Stomach (tissue), 4 donors: ENCODE measurements at regions not wholly inside any gene's neighbourhood (a gene's known extent, or its start where the extent isn't known, plus 50 kb on each side); places are given as distances from the start of the nearest gene placed in this dataset.

Source experiments
- EP300 ChIP-seq: sonication (generic); formaldehyde crosslinking; IDR thresholded peaks from one replicate; pipeline ENCODE4 v1.6.1; 2017; ENCODE audit warnings: antibody characterized with exemption
- POLR2A ChIP-seq, 4 donors: fragments of 450-650 bp; IDR thresholded peaks; one replicate each; pipeline ENCODE4 v1.6.1; 2016; ENCODE audit warnings: antibody characterized with exemption in 4 of 4, control low read depth in 2 of 4, mild to moderate bottlenecking in 1 of 4, moderate library complexity in 1 of 4
- POLR2AphosphoS5 ChIP-seq, 3 donors: sonication (generic); formaldehyde crosslinking; IDR thresholded peaks; one replicate each; pipeline ENCODE4 v1.6.1; 2016; ENCODE audit warnings: antibody characterized with exemption in 3 of 3
- TF ChIP-seq, protein P1 (sequence below), 7 experiments: fragments of 450-650 bp in 4 of 7; fragments of 200-600 bp in 3 of 7; sonication (generic) in 3 of 7; IDR thresholded peaks; one replicate each; pipeline ENCODE4 v1.5.1; 2016 to 2019; ENCODE audit warnings: antibody characterized with exemption in 7 of 7, control low read depth in 2 of 7, mild to moderate bottlenecking in 1 of 7

DNA sequence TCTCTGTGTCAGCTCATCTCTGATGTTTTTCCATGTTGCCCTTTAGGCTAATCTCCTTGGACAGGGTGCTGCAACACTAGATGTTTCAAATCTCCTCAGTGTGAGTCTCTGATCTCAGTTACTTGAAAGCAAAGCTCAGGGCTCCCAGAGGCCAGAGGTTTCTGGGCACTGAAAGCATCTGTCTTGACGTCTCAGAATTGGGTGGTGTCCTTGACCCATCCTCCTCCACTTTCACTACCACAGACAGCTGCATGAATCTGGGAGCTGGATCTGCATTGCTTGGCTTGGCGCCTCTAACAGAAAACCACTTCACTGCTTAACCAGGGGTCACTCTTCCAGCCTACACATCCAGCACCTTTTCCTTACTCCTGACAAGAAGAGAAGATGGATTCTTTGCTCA, 399.4 kb downstream of the NXPE2 start:
- TF ChIP-seq, protein P1, sequence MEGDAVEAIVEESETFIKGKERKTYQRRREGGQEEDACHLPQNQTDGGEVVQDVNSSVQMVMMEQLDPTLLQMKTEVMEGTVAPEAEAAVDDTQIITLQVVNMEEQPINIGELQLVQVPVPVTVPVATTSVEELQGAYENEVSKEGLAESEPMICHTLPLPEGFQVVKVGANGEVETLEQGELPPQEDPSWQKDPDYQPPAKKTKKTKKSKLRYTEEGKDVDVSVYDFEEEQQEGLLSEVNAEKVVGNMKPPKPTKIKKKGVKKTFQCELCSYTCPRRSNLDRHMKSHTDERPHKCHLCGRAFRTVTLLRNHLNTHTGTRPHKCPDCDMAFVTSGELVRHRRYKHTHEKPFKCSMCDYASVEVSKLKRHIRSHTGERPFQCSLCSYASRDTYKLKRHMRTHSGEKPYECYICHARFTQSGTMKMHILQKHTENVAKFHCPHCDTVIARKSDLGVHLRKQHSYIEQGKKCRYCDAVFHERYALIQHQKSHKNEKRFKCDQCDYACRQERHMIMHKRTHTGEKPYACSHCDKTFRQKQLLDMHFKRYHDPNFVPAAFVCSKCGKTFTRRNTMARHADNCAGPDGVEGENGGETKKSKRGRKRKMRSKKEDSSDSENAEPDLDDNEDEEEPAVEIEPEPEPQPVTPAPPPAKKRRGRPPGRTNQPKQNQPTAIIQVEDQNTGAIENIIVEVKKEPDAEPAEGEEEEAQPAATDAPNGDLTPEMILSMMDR (IDR thresholded peaks at IDR 0.05), result no peak
- TF ChIP-seq POLR2A (IDR thresholded peaks at IDR 0.05) (no peak), EP300 (no peak), POLR2AphosphoS5 (IDR thresholded peaks at IDR 0.05) (no peak)
